T-helper 1 cell treated with Interleukin-12 subunit alpha and Interleukin-12 subunit beta and Interleukin-4 antibody, amounts not matched to agents 30 μg/mL and 1 μg/mL, for 36 hours (primary cell): ENCODE measurements at regions not wholly inside any gene's neighbourhood (a gene's known extent, or its start where the extent isn't known, plus 50 kb on each side); places are given as distances from the start of the nearest gene placed in this dataset.

Source experiments
- H3K27ac Mint-ChIP-seq: one replicate; pipeline ENCODE4 v1.8.0; 2021; ENCODE audit warnings: mild to moderate bottlenecking, mixed read lengths
- H3K27me3 Mint-ChIP-seq: one replicate; pipeline ENCODE4 v1.8.0; 2021; ENCODE audit warnings: low read depth, mixed read lengths
- H3K36me3 Mint-ChIP-seq: one replicate; pipeline ENCODE4 v1.8.0; 2021; ENCODE audit warnings: low read depth, mixed read lengths
- H3K4me1 Mint-ChIP-seq: one replicate; pipeline ENCODE4 v1.8.0; 2021; ENCODE audit warnings: low read depth, mixed read lengths
- H3K4me3 Mint-ChIP-seq: one replicate; pipeline ENCODE4 v1.8.0; 2021; ENCODE audit warnings: mild to moderate bottlenecking, moderate library complexity, mixed read lengths
- H3K9me3 Mint-ChIP-seq: one replicate; pipeline ENCODE4 v1.8.0; 2021; ENCODE audit warnings: mixed read lengths

- no peaks in the 10 kb centered on the region for H3K36me3 Mint-ChIP-seq
- H3K9me3 Mint-ChIP-seq: no peaks in the 10 kb centered on the region
- no peak overlapping the region for H3K27ac Mint-ChIP-seq
- H3K4me1 Mint-ChIP-seq: no peaks in the 10 kb centered on the region
- H3K27me3 Mint-ChIP-seq: peaks cover 18% of the 10 kb centered on the region
- no peak overlapping the region for H3K4me3 Mint-ChIP-seq
These were observed 143.4 kb downstream of the C11orf91 start for GRCh38 chr11:33557201-33557600.

GRCh38 chr11:33554219-33554618, 146.4 kb downstream of the C11orf91 start:
- H3K27me3 Mint-ChIP-seq: peaks cover 19% of the 10 kb centered on the region
- H3K9me3 Mint-ChIP-seq: no peaks in the 10 kb centered on the region
- H3K4me3 Mint-ChIP-seq: no peak overlapping the region
- no peaks in the 10 kb centered on the region for H3K4me1 Mint-ChIP-seq
- H3K36me3 Mint-ChIP-seq: no peaks in the 10 kb centered on the region
- no peak overlapping the region for H3K27ac Mint-ChIP-seq

- no peak overlapping the region for H3K4me3 Mint-ChIP-seq
- no peaks in the 10 kb centered on the region for H3K4me1 Mint-ChIP-seq
- no peaks in the 10 kb centered on the region for H3K9me3 Mint-ChIP-seq
- H3K27me3 Mint-ChIP-seq: peaks cover 19% of the 10 kb centered on the region
- no peak overlapping the region for H3K27ac Mint-ChIP-seq
- no peaks in the 10 kb centered on the region for H3K36me3 Mint-ChIP-seq
These were observed 147.1 kb downstream of the C11orf91 start for GRCh38 chr11:33553486-33553885.

- no peak overlapping the region for H3K27ac Mint-ChIP-seq
These were observed 147.9 kb downstream of the C11orf91 start for GRCh38 chr11:33552756-33553155.

GRCh38 chr11:33551051-33551450, 149.6 kb downstream of the C11orf91 start:
- Mint-ChIP-seq H3K4me1 (no peaks in the 10 kb centered on the region), H3K9me3 (no peaks in the 10 kb centered on the region), H3K36me3 (no peaks in the 10 kb centered on the region), H3K4me3 (no peak overlapping the region), H3K27me3 (peaks cover 14% of the 10 kb centered on the region), H3K27ac (no peak overlapping the region)

More at GRCh38 chr11:33552756-33553155, 147.9 kb downstream of the C11orf91 start:
- H3K4me1 Mint-ChIP-seq: no peaks in the 10 kb centered on the region
- no peaks in the 10 kb centered on the region for H3K9me3 Mint-ChIP-seq
- peaks cover 19% of the 10 kb centered on the region for H3K27me3 Mint-ChIP-seq
- no peak overlapping the region for H3K4me3 Mint-ChIP-seq
- no peaks in the 10 kb centered on the region for H3K36me3 Mint-ChIP-seq

- Mint-ChIP-seq H3K36me3 (no peaks in the 10 kb centered on the region), H3K4me3 (no peak overlapping the region), H3K27me3 (peaks cover 9% of the 10 kb centered on the region), H3K27ac (no peak overlapping the region), H3K9me3 (no peaks in the 10 kb centered on the region), H3K4me1 (no peaks in the 10 kb centered on the region)
These were observed 151.1 kb downstream of the C11orf91 start for GRCh38 chr11:33549483-33549882.

- Mint-ChIP-seq H3K27me3 (peaks cover 4% of the 10 kb centered on the region), H3K4me3 (no peak overlapping the region), H3K36me3 (no peaks in the 10 kb centered on the region), H3K9me3 (no peaks in the 10 kb centered on the region), H3K4me1 (peaks cover 2% of the 10 kb centered on the region), H3K27ac (no peak overlapping the region)
These were observed 154.7 kb downstream of the C11orf91 start for GRCh38 chr11:33545931-33546330.

GRCh38 chr11:33544593-33545373, 155.8 kb downstream of the C11orf91 start:
- H3K27ac Mint-ChIP-seq: no peak overlapping the region
- H3K27me3 Mint-ChIP-seq: peaks cover 4% of the 10 kb centered on the region
- H3K36me3 Mint-ChIP-seq: no peaks in the 10 kb centered on the region
- peaks cover 2% of the 10 kb centered on the region for H3K4me1 Mint-ChIP-seq
- H3K9me3 Mint-ChIP-seq: no peaks in the 10 kb centered on the region
- no peak overlapping the region for H3K4me3 Mint-ChIP-seq

- peaks cover 5% of the 10 kb centered on the region for H3K4me1 Mint-ChIP-seq
- H3K4me3 Mint-ChIP-seq: no peak overlapping the region
- H3K27ac Mint-ChIP-seq: no peak overlapping the region
- H3K9me3 Mint-ChIP-seq: no peaks in the 10 kb centered on the region
- peaks cover 5% of the 10 kb centered on the region for H3K27me3 Mint-ChIP-seq
- H3K36me3 Mint-ChIP-seq: no peaks in the 10 kb centered on the region
These were observed 156.8 kb downstream of the C11orf91 start for GRCh38 chr11:33543823-33544222.

GRCh38 chr11:33542921-33543320, 157.7 kb downstream of the C11orf91 start:
- Mint-ChIP-seq H3K27me3 (peaks cover 5% of the 10 kb centered on the region), H3K4me1 (peaks cover 5% of the 10 kb centered on the region), H3K36me3 (no peaks in the 10 kb centered on the region), H3K9me3 (no peaks in the 10 kb centered on the region), H3K27ac (no peak overlapping the region), H3K4me3 (no peak overlapping the region)

GRCh38 chr11:33540946-33541915, 159.4 kb downstream of the C11orf91 start:
- no peaks in the 10 kb centered on the region for H3K36me3 Mint-ChIP-seq
- H3K27ac Mint-ChIP-seq: no peak overlapping the region
- H3K27me3 Mint-ChIP-seq: peaks cover 5% of the 10 kb centered on the region
- H3K4me1 Mint-ChIP-seq: peaks cover 5% of the 10 kb centered on the region
- no peaks in the 10 kb centered on the region for H3K9me3 Mint-ChIP-seq
- no peak overlapping the region for H3K4me3 Mint-ChIP-seq

GRCh38 chr11:33540427-33540826, 160.2 kb downstream of the C11orf91 start:
- Mint-ChIP-seq H3K4me3 (no peak overlapping the region), H3K27ac (no peak overlapping the region), H3K27me3 (peaks cover 5% of the 10 kb centered on the region), H3K4me1 (peaks cover 5% of the 10 kb centered on the region), H3K9me3 (no peaks in the 10 kb centered on the region), H3K36me3 (no peaks in the 10 kb centered on the region)

- peaks cover 8% of the 10 kb centered on the region for H3K27me3 Mint-ChIP-seq
- no peaks in the 10 kb centered on the region for H3K9me3 Mint-ChIP-seq
- no peak overlapping the region for H3K27ac Mint-ChIP-seq
These were observed 160.9 kb downstream of the C11orf91 start for GRCh38 chr11:33539751-33540150.

GRCh38 chr11:33538726-33539125, 161.9 kb downstream of the C11orf91 start:
- Mint-ChIP-seq H3K27ac (no peak overlapping the region), H3K27me3 (peaks cover 10% of the 10 kb centered on the region), H3K4me3 (no peak overlapping the region)

More at GRCh38 chr11:33539751-33540150, 160.9 kb downstream of the C11orf91 start:
- H3K4me3 Mint-ChIP-seq: no peak overlapping the region
- H3K36me3 Mint-ChIP-seq: no peaks in the 10 kb centered on the region
- peaks cover 5% of the 10 kb centered on the region for H3K4me1 Mint-ChIP-seq

GRCh38 chr11:33536178-33536577, 164.4 kb downstream of the C11orf91 start:
- Mint-ChIP-seq H3K36me3 (no peaks in the 10 kb centered on the region), H3K4me1 (peaks cover 3% of the 10 kb centered on the region), H3K9me3 (no peaks in the 10 kb centered on the region), H3K4me3 (no peak overlapping the region), H3K27ac (no peak overlapping the region), H3K27me3 (peaks cover 10% of the 10 kb centered on the region)

More at GRCh38 chr11:33538726-33539125, 161.9 kb downstream of the C11orf91 start:
- H3K36me3 Mint-ChIP-seq: no peaks in the 10 kb centered on the region
- no peaks in the 10 kb centered on the region for H3K9me3 Mint-ChIP-seq
- peaks cover 5% of the 10 kb centered on the region for H3K4me1 Mint-ChIP-seq
